HCT116 (cell line): ENCODE measurements at regions not wholly inside any gene's neighbourhood (a gene's known extent, or its start where the extent isn't known, plus 50 kb on each side); places are given as distances from the start of the nearest gene placed in this dataset.

Experiments used
- ATAC-seq: fragments of 200-7000 bp; cut with Tn5 transposase; 2 replicates; pipeline ENCODE4 v1.9.1; 2020; ENCODE audit warnings: mild to moderate bottlenecking, moderate library complexity
- BruUV-seq: library from RNA; stranded (reverse); fragments of 400-500 nt; replicated peaks from 2 replicates; lab custom pipeline; 2021; lab: Mats Ljungman, UMichigan
- CTCF ChIA-PET: fragments of 300-600 bp; sonication (Branson Sonifier 250); formaldehyde crosslinking; loops from one replicate; lab custom pipeline; 2021; ENCODE audit warnings: antibody characterized with exemption; lab: Charles Lee
- POLR2A ChIA-PET: fragments of 300-600, 350-600 bp; sonication (Branson Sonifier 250); formaldehyde crosslinking; loops from one replicate; lab custom pipeline; 2021; ENCODE audit warnings: antibody characterized with exemption; lab: Charles Lee
- RAD21 ChIA-PET, 2 experiments: fragments of 300-600 bp; sonication (Branson Sonifier 250); formaldehyde crosslinking; loops; one replicate each; lab custom pipeline; 2023; ENCODE audit warnings: low total read pairs in 2 of 2; ENCODE audit not compliant: uncharacterized antibody in 2 of 2, unreplicated experiment in 2 of 2, low non-redundant PET in 1 of 2; lab: Charles Lee
- DNase-seq: peaks from one replicate; pipeline ENCODE4 v3.0.0-alpha.2; 2010; ENCODE audit warnings: low read depth, low spot score
- H2AFZ ChIP-seq: fragments of 200-600 bp; shearing (Covaris generic), sonication (generic); 2 replicates; pipeline ENCODE4 v1.6.1; 2017; ENCODE audit warnings: low read depth, mixed run types, mixed read lengths, antibody characterized with exemption, low read length; ENCODE audit not compliant: poor library complexity, severe bottlenecking
- H3K27ac ChIP-seq: 2 replicates; pipeline ENCODE4 v1.5.1; 2012; ENCODE audit warnings: low read depth, low read length
- H3K27me3 ChIP-seq: fragments of 200-600 bp; sonication (generic); 2 replicates; pipeline ENCODE4 v1.6.1; 2016; ENCODE audit warnings: mixed run types, low read length, mixed read lengths; ENCODE audit not compliant: insufficient read depth
- H3K36me3 ChIP-seq, 2 experiments: fragments of 200-500 bp in 1 of 2; fragments of 200-600 bp in 1 of 2; sonication (Bioruptor generic) in 1 of 2; sonication (generic) in 1 of 2; 2 replicates each; pipeline versions ENCODE4 v1.5.1 to v1.6.1; 2014 to 2016; ENCODE audit warnings: low read length in 2 of 2, inconsistent platforms in 1 of 2, mixed read lengths in 1 of 2, mixed run types in 1 of 2; ENCODE audit not compliant: insufficient read depth in 2 of 2, control insufficient read depth in 1 of 2
- H3K4me1 ChIP-seq, 2 experiments: fragments of 200-600 bp in 1 of 2; sonication (generic) in 1 of 2; 2 replicates each; pipeline versions ENCODE4 v1.5.1 to v1.6.1; 2012 to 2017; ENCODE audit warnings: low read length in 2 of 2, inconsistent platforms in 1 of 2, mild to moderate bottlenecking in 1 of 2, mixed read lengths in 1 of 2, mixed run types in 1 of 2, moderate library complexity in 1 of 2; ENCODE audit not compliant: insufficient read depth in 2 of 2, control insufficient read depth in 1 of 2
- H3K4me2 ChIP-seq: fragments of 200-600 bp; sonication (generic); 2 replicates; pipeline ENCODE4 v1.6.1; 2017; ENCODE audit warnings: mixed run types, low read length, mixed read lengths
- H3K4me3 ChIP-seq, 2 experiments: fragments of 200-600 bp in 1 of 2; sonication (generic) in 1 of 2; replicated peaks in 1 of 2; 2 replicates each; pipeline ENCODE4 v1.5.1; 2011 to 2016; ENCODE audit warnings: low read length in 2 of 2, control low read depth in 1 of 2, low read depth in 1 of 2, mild to moderate bottlenecking in 1 of 2, mixed read lengths in 1 of 2, mixed run types in 1 of 2
- H3K79me2 ChIP-seq: fragments of 200-600 bp; sonication (generic); 2 replicates; pipeline ENCODE4 v1.6.1; 2017; ENCODE audit warnings: mild to moderate bottlenecking, mixed run types, low read length, moderate library complexity, mixed read lengths; ENCODE audit not compliant: insufficient read depth
- H3K9ac ChIP-seq: fragments of 200-600 bp; sonication (generic); 2 replicates; pipeline ENCODE4 v1.6.1; 2016; ENCODE audit warnings: low read length, mixed read lengths
- H3K9me2 ChIP-seq: fragments of 200-600 bp; sonication (generic), shearing (Covaris generic); 2 replicates; pipeline ENCODE4 v1.6.1; 2017; ENCODE audit warnings: mixed run types, mild to moderate bottlenecking, moderate library complexity; ENCODE audit not compliant: insufficient read depth
- H3K9me3 ChIP-seq, 2 experiments: fragments of 200-500 bp in 1 of 2; fragments of 200-600 bp in 1 of 2; sonication (Bioruptor generic) in 1 of 2; sonication (generic) in 1 of 2; 2 replicates each; pipeline ENCODE4 v1.6.1; 2014 to 2017; ENCODE audit warnings: low read length in 2 of 2, mixed read lengths in 2 of 2, inconsistent platforms in 1 of 2, low read depth in 1 of 2, mild to moderate bottlenecking in 1 of 2, mixed run types in 1 of 2, moderate library complexity in 1 of 2; ENCODE audit not compliant: control insufficient read depth in 1 of 2, insufficient read depth in 1 of 2
- H4K20me1 ChIP-seq: fragments of 200-600 bp; sonication (generic), shearing (Covaris generic); 2 replicates; pipeline ENCODE4 v1.6.1; 2017; ENCODE audit warnings: mixed run types, mild to moderate bottlenecking, moderate library complexity; ENCODE audit not compliant: insufficient read depth
- ATF3 ChIP-seq: IDR thresholded peaks from 2 replicates; pipeline ENCODE4 v1.6.1; 2012
- CBX3 ChIP-seq: IDR thresholded peaks from 2 replicates; pipeline ENCODE4 v1.6.1; 2012; ENCODE audit warnings: low read depth
- EZH2phosphoT487 ChIP-seq: fragments of 200-600 bp; IDR thresholded peaks from 2 replicates; pipeline ENCODE4 v1.6.1; 2018; ENCODE audit warnings: antibody characterized with exemption, borderline replicate concordance
- FOSL1 ChIP-seq: IDR thresholded peaks from 2 replicates; pipeline ENCODE4 v1.6.1; 2012; ENCODE audit warnings: low read depth
- POLR2A ChIP-seq: IDR thresholded peaks from 2 replicates; pipeline ENCODE4 v1.7.0; 2011; ENCODE audit warnings: borderline replicate concordance; ENCODE audit not compliant: insufficient read depth, insufficient read length; ENCODE audit errors: extremely low read depth
- POLR2AphosphoS5 ChIP-seq: IDR thresholded peaks from 2 replicates; pipeline ENCODE4 v1.6.1; 2011; ENCODE audit warnings: mild to moderate bottlenecking, low read depth, low read length, moderate library complexity
- RAD21 ChIP-seq: IDR thresholded peaks from 2 replicates; pipeline ENCODE4 v1.6.1; 2012; ENCODE audit warnings: low read depth, mild to moderate bottlenecking
- REST ChIP-seq: IDR thresholded peaks from 2 replicates; pipeline ENCODE4 v1.6.1; 2012; ENCODE audit warnings: low read depth
- SP1 ChIP-seq: IDR thresholded peaks from 2 replicates; pipeline ENCODE4 v1.6.1; 2012; ENCODE audit warnings: low read depth
- SRF ChIP-seq: IDR thresholded peaks from 2 replicates; pipeline ENCODE4 v1.6.1; 2012; ENCODE audit warnings: low read depth
- YY1 ChIP-seq: IDR thresholded peaks from 2 replicates; pipeline ENCODE4 v1.6.1; 2011; ENCODE audit warnings: low read length, low read depth, moderate library complexity, mild to moderate bottlenecking; ENCODE audit not compliant: insufficient replicate concordance; ENCODE audit errors: extremely low read depth
- ZBTB33 ChIP-seq: IDR thresholded peaks from 2 replicates; pipeline ENCODE4 v1.6.1; 2011; ENCODE audit warnings: mild to moderate bottlenecking, low read length, moderate library complexity; ENCODE audit not compliant: insufficient replicate concordance; ENCODE audit errors: extremely low read depth
- ZNF274 ChIP-seq: fragments of 200-500 bp; sonication (Bioruptor generic); IDR thresholded peaks from 2 replicates; pipeline ENCODE4 v1.6.1; 2014; ENCODE audit warnings: mild to moderate bottlenecking, low read depth, low read length, inconsistent platforms
- intact Hi-C: fragments of 100-400 bp; cut with micrococcal nuclease; formaldehyde crosslinking; loops from 2 replicates; pipeline ENCODE4 v1.10.0; 2022

GRCh38 chr3:182172534-182172933 is 460.8 kb downstream of the SOX2 start:
- Histone ChIP-seq H3K9me2 (no peaks in the 10 kb centered on the region), H3K4me1 (no peaks in the 10 kb centered on the region), H3K27ac (no peak overlapping the region), H3K9me3 (no peaks in the 10 kb centered on the region), H3K36me3 (no peaks in the 10 kb centered on the region), H2AFZ (no peak overlapping the region), H3K4me3 (no peak overlapping the region), H3K9ac (no peak overlapping the region), H3K79me2 (no peaks in the 10 kb centered on the region), H4K20me1 (no peaks in the 10 kb centered on the region), H3K4me2 (no peak overlapping the region), H3K27me3 (no peaks in the 10 kb centered on the region)
- no peak for TF ChIP-seq FOSL1
- TF ChIP-seq SRF = no peak
- no peak for TF ChIP-seq REST
- TF ChIP-seq ZBTB33 = no peak
- no peak for TF ChIP-seq POLR2AphosphoS5
- TF ChIP-seq EZH2phosphoT487 = no peak
- TF ChIP-seq RAD21 = no peak
- no peak for TF ChIP-seq ATF3
- no peak for TF ChIP-seq SP1
- TF ChIP-seq POLR2A = no peak
- no peak for TF ChIP-seq CBX3
- TF ChIP-seq YY1 = no peak
- TF ChIP-seq ZNF274 = no peak
- no TSS peak for BruUV-seq
- ATAC-seq (no peak), DNase-seq (no peak)
- POLR2A ChIA-PET = no interaction called here
- CTCF ChIA-PET = no interaction called here
- intact Hi-C loops = no loop called here
- RAD21 ChIA-PET = interaction anchor here in 1 of 2 experiments (0.5 kb wide), 1 partner anchor 418 kb away, joined by 4 read pairs; no protein-coding TSS in a partner anchor
